B cell (primary cell): ENCODE measurements at regions not wholly inside any gene's neighbourhood (a gene's known extent, or its start where the extent isn't known, plus 50 kb on each side); places are given as distances from the start of the nearest gene placed in this dataset.
"Not testable (repeated sequence)": the region's sequence is repeated elsewhere in the genome, so short reads cannot be mapped to it uniquely, and the experiment has no call there.

Experiments used
- CTCF ChIP-seq: fragments of 200-600 bp; IDR thresholded peaks from one replicate; pipeline ENCODE4 v1.8.0; 2022; ENCODE audit warnings: antibody characterized with exemption, mild to moderate bottlenecking
- EZH2 ChIP-seq: IDR thresholded peaks from 2 replicates; pipeline ENCODE4 v1.6.1; 2012; ENCODE audit warnings: borderline replicate concordance, low read depth, mild to moderate bottlenecking, moderate library complexity, low read length; ENCODE audit not compliant: insufficient read depth, poor library complexity, severe bottlenecking

GRCh38 chr15:24260407-24260806 lies 415.2 kb upstream of the NPAP1 start:
- not testable (repeated sequence) for TF ChIP-seq CTCF, EZH2
